HFFc6 (cell line): ENCODE measurements at regions not wholly inside any gene's neighbourhood (a gene's known extent, or its start where the extent isn't known, plus 50 kb on each side); places are given as distances from the start of the nearest gene placed in this dataset.

ENCODE experiments used
- DNase-seq: peaks from one replicate; pipeline ENCODE4 v3.0.0-alpha.2; 2018
- H3K27ac Mint-ChIP-seq: 2 replicates; pipeline ENCODE4 v1.8.0; 2020; ENCODE audit warnings: mild to moderate bottlenecking, mixed read lengths
- H3K27me3 Mint-ChIP-seq: 2 replicates; pipeline ENCODE4 v1.8.0; 2021; ENCODE audit warnings: mild to moderate bottlenecking, moderate library complexity, mixed read lengths; ENCODE audit not compliant: insufficient read depth
- H3K36me3 Mint-ChIP-seq: 2 replicates; pipeline ENCODE4 v1.8.0; 2021; ENCODE audit warnings: low read depth, mixed read lengths
- H3K4me1 Mint-ChIP-seq: 2 replicates; pipeline ENCODE4 v1.8.0; 2020; ENCODE audit warnings: low read depth, mixed read lengths
- H3K4me3 Mint-ChIP-seq: 2 replicates; pipeline ENCODE4 v1.8.0; 2020; ENCODE audit warnings: mild to moderate bottlenecking, moderate library complexity, mixed read lengths
- H3K9me3 Mint-ChIP-seq: 2 replicates; pipeline ENCODE4 v1.8.0; 2020; ENCODE audit warnings: mild to moderate bottlenecking, mixed read lengths
- TF ChIP-seq, protein P1 (sequence below): fragments of 200-600 bp; sonication (generic); IDR thresholded peaks from 2 replicates; pipeline ENCODE4 v1.5.0; 2021; ENCODE audit warnings: antibody characterized with exemption, mild to moderate bottlenecking

DNA sequence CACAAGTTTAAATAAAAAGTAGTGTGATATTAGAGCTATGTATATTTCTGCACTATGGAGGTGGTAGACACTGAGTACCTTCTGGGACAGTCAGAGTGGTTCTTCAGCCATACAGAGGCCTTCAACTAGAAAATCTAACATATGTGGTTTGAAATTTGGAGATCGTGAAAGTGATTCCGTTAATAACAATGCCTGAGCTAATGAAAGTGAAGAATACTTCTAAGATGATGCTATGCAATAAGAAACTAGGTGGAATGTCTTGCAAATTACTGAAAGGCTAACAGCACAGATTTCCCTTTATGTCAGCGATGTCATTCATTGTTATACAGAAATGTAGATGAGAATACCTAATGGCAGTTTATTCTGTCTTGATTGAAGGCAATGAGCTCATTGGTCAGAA, 1984.7 kb upstream of the RAG2 start:
- no peak overlapping the region for H3K4me3 Mint-ChIP-seq
- H3K27ac Mint-ChIP-seq = no peak overlapping the region
- TF ChIP-seq, protein P1, sequence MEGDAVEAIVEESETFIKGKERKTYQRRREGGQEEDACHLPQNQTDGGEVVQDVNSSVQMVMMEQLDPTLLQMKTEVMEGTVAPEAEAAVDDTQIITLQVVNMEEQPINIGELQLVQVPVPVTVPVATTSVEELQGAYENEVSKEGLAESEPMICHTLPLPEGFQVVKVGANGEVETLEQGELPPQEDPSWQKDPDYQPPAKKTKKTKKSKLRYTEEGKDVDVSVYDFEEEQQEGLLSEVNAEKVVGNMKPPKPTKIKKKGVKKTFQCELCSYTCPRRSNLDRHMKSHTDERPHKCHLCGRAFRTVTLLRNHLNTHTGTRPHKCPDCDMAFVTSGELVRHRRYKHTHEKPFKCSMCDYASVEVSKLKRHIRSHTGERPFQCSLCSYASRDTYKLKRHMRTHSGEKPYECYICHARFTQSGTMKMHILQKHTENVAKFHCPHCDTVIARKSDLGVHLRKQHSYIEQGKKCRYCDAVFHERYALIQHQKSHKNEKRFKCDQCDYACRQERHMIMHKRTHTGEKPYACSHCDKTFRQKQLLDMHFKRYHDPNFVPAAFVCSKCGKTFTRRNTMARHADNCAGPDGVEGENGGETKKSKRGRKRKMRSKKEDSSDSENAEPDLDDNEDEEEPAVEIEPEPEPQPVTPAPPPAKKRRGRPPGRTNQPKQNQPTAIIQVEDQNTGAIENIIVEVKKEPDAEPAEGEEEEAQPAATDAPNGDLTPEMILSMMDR = no peak
- H3K36me3 Mint-ChIP-seq = no peaks in the 10 kb centered on the region
- H3K4me1 Mint-ChIP-seq = no peaks in the 10 kb centered on the region
- no peak for DNase-seq
- H3K27me3 Mint-ChIP-seq = no peaks in the 10 kb centered on the region
- peaks cover 25% of the 10 kb centered on the region for H3K9me3 Mint-ChIP-seq

DNA sequence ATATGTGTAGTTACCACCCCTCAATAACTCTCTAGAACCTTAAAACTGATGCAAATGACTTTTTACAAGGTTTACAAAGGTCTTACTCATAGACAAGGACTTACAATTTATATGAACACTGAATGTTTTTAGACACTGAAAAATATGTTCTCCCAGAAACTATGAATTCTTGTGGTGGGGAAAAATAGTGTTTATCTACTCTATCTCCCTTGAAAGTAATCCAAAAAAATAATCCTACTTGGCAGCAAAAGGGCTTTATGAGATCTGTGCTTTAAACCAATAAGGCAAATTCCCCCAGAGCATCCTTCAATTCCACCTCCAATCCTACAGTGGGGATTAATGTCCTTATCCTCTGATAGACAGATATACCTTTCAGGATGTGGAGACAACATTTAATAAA, 1984.1 kb upstream of the RAG2 start:
- DNase-seq = no peak
- Mint-ChIP-seq H3K27ac (no peak overlapping the region), H3K4me3 (no peak overlapping the region), H3K27me3 (no peaks in the 10 kb centered on the region), H3K36me3 (no peaks in the 10 kb centered on the region), H3K4me1 (no peaks in the 10 kb centered on the region), H3K9me3 (peaks cover 31% of the 10 kb centered on the region)
- TF ChIP-seq, protein P1 = no peak

DNA sequence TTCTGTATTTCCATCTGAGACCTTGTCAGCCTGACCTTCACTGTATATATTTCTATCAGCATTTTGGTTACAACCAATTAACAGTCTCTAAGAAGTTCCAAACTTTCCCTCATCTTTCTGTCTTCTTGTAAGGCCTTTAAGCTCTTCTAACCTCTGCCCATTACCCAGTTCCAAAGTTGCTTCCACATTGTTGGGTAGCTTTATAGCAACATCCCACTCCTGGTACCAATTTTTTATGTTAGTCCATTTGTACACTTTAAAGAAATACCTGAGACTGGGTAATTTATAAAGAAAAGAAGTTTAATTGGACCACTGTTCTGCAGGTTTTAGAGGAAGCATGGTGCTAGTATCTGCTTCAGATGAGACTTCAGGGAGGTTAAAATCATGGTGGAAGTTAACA, 1979.7 kb upstream of the RAG2 start:
- no peaks in the 10 kb centered on the region for H3K27me3 Mint-ChIP-seq
- no peaks in the 10 kb centered on the region for H3K4me1 Mint-ChIP-seq
- H3K36me3 Mint-ChIP-seq = no peaks in the 10 kb centered on the region
- TF ChIP-seq, protein P1 = no peak
- no peak for DNase-seq
- no peak overlapping the region for H3K4me3 Mint-ChIP-seq
- peaks cover 27% of the 10 kb centered on the region for H3K9me3 Mint-ChIP-seq
- no peak overlapping the region for H3K27ac Mint-ChIP-seq

DNA sequence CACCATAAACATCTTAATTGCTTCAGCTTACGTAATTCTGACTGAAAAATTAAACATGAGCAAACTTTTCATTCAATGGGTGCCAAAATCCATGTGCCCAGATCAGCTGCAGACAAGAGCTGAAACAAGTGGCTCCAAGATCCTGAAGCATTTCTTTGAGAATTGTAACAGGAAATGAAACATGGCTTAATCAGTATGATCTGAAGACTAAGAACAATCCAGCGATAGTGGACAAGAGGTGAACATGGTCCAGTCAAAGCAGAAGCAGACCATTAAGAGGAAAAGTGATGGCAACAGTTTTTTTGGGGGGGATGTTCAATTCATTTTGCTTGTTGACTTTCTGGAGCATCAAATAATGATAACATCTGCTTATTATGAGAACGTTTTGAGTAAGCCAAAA, 1964.5 kb upstream of the RAG2 start:
- Mint-ChIP-seq H3K36me3 (no peaks in the 10 kb centered on the region), H3K27ac (no peak overlapping the region), H3K9me3 (peaks cover 5% of the 10 kb centered on the region; the same call in 1 of the 2 replicates), H3K4me3 (no peak overlapping the region), H3K4me1 (no peaks in the 10 kb centered on the region), H3K27me3 (no peaks in the 10 kb centered on the region)
- DNase-seq = no peak
- TF ChIP-seq, protein P1 = no peak

DNA sequence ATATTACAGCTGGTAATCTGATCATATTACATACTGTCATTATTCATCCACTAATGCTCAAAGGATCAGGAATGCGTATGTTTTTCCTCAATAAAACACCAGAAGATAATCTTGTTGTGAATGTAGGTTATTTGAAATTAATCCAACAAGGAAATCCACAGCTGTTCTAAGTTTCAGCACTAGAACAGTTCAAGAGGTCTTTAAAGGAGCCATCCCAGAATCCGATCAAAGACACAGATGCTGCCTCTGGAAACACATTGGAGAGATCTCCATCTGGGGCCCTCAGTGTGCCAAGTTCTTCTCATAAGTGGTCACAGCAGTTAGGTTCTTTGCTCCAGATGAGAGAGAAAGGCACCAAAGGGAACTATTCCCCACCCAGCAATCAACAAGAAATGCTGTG, 1955.1 kb upstream of the RAG2 start:
- no peak for DNase-seq
- H3K4me3 Mint-ChIP-seq = no peak overlapping the region
- TF ChIP-seq, protein P1 = no peak
- H3K9me3 Mint-ChIP-seq = peaks cover 9% of the 10 kb centered on the region; the same call in 1 of the 2 replicates
- H3K27me3 Mint-ChIP-seq = no peaks in the 10 kb centered on the region
- no peak overlapping the region for H3K27ac Mint-ChIP-seq
- H3K4me1 Mint-ChIP-seq = no peaks in the 10 kb centered on the region
- no peaks in the 10 kb centered on the region; the same call in 1 of the 2 replicates for H3K36me3 Mint-ChIP-seq

DNA sequence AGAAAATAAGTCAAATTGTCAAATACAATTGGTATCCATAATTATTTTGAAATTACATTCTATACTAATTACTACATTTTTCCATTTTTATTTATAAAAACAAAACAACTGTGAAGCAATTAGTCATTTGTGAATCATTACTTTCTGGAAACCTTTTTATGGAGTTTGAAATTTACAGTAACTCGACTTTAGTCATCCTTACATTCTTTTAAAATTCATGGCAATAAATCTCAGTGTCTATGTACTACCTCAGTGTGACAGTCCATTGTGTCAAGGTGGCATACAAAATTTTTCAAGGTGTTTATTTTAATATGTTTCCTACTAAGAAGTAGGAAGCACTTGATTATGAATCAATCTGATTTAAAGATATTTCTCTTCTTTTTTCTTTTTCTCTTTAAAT, 1949.4 kb upstream of the RAG2 start:
- H3K4me1 Mint-ChIP-seq = no peaks in the 10 kb centered on the region; the same call in 1 of the 2 replicates
- TF ChIP-seq, protein P1 = no peak
- H3K36me3 Mint-ChIP-seq = no peaks in the 10 kb centered on the region; the same call in 1 of the 2 replicates
- H3K27ac Mint-ChIP-seq = no peak overlapping the region
- no peak overlapping the region for H3K4me3 Mint-ChIP-seq
- H3K9me3 Mint-ChIP-seq = peaks cover 16% of the 10 kb centered on the region
- DNase-seq = no peak
- H3K27me3 Mint-ChIP-seq = no peaks in the 10 kb centered on the region
